NCI-H524 treated with DMSO at 0.1 percent for 48 hours (cell line): ENCODE measurements at regions not wholly inside any gene's neighbourhood (a gene's known extent, or its start where the extent isn't known, plus 50 kb on each side); places are given as distances from the start of the nearest gene placed in this dataset.

Experiments used
- DNase-seq: peaks from one replicate; lab custom pipeline; 2025; lab: John Stamatoyannopoulos, UW

DNA sequence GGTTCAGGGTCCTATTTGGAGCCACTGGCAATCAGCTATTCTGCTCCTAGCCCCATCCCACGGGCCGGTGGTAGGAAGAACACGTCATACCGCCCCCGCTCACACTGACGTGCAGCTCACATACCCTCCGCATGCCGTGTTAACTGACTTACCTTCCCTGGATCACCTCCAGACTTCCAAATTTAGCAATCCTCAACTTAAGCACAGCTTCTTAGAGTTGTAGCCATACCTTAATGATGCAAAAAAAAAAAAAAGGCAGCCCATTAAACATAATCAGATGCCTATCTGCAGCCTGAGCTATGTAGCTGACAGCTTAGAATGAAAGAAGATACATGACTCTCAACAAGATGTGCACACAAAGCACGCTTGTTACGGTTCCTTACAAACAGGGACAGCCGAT, 93.0 kb downstream of the IRX2 start:
- DNase-seq, result no peak

DNA sequence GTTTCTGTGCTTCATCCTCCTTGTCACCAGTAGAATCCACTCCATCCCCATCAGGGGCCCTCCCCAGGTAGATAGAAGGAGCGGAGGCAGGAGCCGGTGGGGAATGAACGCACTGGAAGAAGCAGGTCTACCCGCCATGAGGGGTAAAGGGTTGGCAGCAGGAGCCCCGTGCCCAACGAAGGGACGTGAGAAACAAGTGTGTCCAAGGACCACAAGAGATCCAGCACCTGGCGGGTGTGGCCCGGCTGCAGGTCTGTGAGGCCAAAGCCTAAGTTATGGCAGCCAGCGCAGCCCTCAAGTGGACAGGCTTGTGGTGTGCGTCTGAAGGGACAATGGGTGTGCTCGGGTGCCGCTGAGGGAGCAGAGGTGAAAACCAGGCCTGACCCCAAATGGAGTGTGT, 94.3 kb downstream of the IRX2 start:
- no peak for DNase-seq

DNA sequence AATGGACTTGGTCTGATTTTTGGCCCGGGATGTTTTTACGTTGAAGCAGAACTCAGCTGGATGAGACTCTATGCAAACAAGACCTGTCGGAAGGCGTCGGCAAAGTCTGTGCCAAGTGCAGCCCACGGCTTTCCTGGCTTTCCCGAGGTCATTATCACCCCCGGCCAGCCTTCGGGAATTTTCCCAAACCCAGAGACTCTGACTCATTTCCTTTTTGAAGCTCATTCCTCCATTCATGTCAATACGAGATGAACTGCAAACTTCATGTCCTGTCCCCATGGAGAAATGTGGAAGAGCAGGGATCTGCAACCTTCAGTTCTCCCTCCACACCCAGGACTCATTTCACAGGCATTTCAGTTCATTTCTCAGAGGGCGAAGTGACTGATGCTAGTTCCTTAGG, 95.3 kb downstream of the IRX2 start:
- DNase-seq, result no peak

DNA sequence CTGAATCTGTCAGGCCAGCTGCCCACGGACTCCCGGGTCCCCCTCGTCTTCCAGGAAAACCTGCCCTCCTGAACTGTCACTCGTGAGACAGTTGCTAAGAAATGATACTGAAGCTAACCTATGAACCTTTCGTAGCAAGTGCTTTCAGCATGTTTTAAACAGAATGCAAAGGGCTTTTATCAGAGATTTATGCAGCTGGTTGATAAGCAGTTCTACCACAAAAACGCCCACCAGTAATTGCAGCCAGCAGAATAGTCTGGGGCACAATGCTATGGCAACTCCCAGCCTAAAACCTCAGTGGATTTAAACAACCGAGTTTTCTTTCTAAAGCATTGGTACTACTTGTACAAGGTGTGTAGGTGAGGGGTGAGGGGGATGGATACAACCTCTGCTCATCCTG, 97.5 kb downstream of the IRX2 start:
- DNase-seq, result no peak

DNA sequence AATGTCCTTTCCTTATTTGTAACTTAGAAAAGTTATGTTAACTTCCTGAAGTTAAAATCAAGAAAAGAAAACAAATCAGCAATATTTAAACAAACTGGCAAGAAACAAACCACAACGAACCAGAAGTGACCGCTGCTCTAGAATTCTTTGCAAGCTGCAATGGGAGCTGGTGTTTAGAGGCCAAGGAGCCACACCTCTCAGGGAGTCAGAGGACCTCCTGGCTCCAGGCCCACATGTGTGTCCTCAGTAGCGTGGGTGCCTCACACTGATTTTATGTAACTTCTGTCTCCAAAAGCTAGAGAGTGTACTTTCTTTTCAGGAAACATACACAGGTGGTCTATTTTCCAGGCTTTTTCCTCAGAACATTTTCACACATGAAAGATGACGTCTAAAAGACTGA, 100.4 kb downstream of the IRX2 start:
- DNase-seq, result no peak

- no peak for DNase-seq
Measured at GRCh38 chr5:2642684-2643345, 108.7 kb downstream of the IRX2 start.

DNA sequence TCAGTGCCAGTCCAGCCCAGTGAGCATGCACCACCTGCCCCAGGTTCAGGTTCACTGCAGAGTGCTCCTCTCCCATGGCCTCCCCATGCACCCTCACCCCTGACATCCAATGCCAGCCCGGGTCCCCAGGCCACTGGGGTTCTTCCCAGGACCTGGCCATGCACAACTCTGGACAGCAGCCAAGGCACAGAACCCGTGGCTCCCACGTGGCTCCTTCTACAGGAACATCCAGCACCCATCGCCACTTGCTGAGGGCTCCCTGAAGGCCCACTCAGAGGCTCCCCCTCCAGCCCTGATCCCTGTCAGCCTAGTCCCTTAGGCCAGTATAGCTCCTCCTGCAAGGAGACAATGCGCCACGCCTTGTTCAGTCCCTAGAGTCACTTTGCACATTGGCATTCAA, 110.8 kb downstream of the IRX2 start:
- no peak for DNase-seq

GRCh38 chr5:2639425-2639824, 112.1 kb downstream of the IRX2 start:
- DNase-seq, result no peak

GRCh38 chr5:2634399-2635176, 116.9 kb downstream of the IRX2 start:
- DNase-seq, result no peak

- DNase-seq, result no peak
Measured at GRCh38 chr5:2633992-2634391, 117.5 kb downstream of the IRX2 start.

DNA sequence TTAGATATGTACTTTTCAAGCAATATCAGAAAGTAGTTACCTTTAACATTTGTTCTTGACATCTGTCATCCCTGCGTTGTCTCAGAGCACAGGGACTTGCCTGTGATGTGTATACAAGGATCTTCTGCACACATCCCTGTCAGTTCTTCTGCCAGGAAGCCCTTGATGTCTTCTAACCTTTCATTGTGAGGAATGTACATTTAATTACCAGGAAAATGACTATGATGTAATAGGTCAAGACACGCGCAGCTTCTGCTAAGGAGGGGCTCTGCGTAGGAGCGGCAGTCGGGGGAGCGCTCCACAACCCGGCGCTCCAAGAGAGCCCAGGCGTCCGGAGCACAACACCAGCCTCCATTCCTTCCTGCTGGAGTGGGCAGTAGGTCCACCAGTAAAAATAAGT, 119.7 kb downstream of the IRX2 start:
- no peak for DNase-seq

GRCh38 chr5:2629045-2629444, 122.4 kb downstream of the IRX2 start:
- no peak for DNase-seq

DNA sequence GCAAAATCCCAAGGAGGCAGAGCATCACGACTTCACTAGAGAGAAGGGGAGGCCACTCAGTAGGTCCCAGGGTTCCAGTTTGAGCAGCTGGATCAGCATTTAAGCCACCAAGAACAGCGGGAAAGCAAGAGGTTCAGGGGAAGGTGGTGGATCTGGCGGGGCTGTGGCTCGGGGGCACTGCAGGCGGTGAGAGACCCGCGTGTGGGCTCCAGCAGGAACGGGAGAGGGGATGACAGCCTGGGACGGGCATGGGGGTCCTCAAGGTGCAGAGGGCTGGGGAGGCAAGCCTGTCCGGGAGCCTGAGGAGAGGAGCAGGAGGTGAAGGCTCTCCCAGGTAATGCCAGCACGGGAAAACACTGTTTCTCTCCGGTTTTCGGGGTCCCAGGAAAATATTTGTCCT, 123.6 kb downstream of the IRX2 start:
- no peak for DNase-seq

GRCh38 chr5:2626572-2626971, 124.9 kb downstream of the IRX2 start:
- no peak for DNase-seq

- no peak for DNase-seq
Measured at GRCh38 chr5:2622866-2623265, 128.6 kb downstream of the IRX2 start.

DNA sequence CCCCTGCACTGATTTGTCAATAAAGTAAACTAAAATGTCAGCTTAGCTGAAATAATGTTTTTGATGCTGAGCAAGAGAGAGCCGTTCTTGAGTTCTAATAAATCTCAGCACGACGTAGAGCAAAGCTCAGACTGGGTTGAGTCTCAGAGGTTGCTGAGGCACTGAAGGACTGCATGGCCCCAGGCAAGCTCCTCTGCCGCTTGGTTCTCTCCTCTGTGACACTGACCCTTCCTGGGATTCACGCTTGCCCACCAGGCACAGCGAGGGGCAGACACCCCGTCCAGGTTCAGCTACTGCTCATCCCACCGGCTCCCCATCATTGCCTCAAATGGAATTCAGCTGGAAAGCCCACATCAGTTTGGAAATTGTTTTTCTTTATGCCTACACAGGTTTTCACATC, 129.8 kb downstream of the IRX2 start:
- DNase-seq, result no peak

DNA sequence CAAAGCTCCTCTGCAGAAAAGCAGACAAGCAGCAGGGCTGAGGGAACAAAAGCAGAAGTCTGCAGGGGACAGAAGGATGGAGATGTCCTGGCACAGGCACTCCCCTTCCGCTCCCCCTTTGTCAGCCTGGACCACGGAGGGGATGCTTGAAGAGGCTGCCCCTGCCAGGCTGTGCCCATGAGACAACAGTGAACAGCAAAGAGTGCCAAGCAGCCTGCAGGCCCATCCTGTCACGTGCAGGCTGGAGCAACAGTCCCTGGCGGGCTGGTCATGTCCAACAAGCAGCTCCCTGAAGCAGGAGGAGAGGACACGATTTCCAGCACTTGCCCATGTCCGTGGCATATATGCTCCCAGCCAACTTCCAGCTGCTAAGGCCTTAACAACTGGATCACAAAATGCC, 132.3 kb downstream of the IRX2 start:
- no peak for DNase-seq

DNA sequence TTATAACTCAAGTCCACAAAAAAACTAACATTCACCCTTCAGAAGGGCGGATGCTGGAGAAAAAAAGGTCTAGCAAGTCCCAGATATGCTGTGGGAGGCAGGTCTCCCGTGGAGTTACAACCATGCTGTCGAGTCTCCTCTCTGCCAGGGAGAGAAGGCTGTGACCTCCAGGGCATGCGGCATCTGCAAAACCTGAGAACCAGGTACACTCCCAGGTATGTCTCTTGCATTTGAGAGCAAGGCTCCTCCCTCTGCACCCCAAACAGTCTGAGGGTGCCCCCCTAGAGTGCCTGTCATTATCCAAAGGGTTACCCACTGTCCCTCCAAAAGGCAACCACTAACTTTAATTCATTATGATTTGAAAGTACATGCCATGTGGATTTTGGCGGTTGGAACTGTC, 134.0 kb downstream of the IRX2 start:
- DNase-seq, result no peak

DNA sequence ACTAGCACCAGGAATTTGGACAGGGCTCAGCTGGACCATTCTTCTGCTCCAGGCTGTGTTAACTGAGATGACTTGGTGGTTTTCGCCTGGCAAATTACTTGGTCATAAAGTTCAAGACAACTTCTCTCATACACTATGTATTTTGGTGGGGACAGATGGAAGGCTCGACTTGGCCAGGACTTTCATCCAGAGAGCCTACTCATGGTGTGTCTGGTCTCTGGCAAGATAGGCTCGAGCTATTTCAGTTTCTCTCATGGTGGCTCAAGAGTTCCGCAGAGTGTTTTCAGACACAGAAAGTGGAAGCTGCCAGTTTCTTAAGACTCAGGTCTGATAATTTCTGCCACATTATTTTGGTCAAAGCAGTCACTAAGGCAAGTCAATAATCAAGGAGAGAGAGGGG, 135.6 kb downstream of the IRX2 start:
- DNase-seq, result no peak

DNA sequence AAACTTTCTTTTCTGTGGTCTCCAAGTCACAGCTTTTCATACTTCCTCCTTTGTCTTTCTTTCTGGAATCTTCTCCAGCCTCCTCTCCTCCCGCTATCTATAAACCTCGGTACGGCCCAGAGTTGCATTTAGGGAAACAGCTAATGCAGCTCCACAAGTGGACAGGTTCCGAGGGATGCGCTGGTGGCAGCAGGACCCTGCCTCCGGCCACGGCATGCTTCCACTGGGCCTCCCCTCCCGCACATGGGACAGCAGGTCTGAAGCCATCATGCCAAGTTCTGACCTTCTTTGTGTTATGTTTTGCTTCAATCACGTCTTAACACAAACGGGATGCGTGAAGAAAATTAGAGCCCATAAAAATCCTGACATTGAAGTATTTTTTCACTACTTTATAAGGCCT, 136.9 kb downstream of the IRX2 start:
- no peak for DNase-seq

DNA sequence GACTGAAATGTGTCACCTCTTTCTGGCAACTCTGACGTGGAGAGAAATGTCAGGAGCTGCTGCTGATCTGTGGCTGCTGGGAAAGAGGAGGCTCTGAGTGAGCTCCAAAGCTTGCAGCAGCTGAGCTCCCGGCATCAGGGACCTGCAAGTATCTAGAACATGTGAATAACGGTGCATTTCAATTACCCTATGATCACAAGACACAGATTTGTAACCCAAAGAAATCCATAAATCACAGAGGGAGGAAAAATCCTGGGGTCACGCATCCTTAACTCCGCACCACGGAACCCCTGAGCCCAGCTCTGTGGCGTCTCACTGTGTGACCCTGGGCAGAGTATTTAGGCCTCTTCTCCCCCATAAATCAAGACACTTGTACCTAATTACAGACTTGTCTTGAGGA, 139.8 kb downstream of the IRX2 start:
- no peak for DNase-seq

- no peak for DNase-seq
Measured at GRCh38 chr5:2610986-2611385, 140.5 kb downstream of the IRX2 start.

DNA sequence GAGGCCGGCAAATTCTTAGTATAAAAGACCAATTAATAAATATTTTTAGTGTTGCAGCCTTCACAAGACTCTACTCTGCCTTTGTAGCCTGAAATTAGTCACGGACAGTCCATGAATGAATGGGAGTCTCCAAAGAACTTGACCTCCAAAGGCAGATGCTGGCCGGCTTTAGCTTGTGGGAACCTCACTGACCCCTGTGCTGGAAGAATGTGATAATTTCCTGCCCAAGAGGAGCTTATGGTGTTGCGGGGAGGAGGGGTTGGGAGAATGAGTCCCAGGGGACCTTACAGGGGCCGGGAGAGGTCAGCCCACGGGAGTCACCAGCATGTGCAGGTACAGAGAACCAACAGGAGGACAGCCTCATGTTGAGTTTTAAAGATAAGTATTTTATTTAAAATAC, 143.1 kb downstream of the IRX2 start:
- DNase-seq, result no peak

GRCh38 chr5:2607598-2607997, 143.9 kb downstream of the IRX2 start:
- no peak for DNase-seq
